ENCODE measurements at regions not wholly inside any gene's neighbourhood (a gene's known extent, or its start where the extent isn't known, plus 50 kb on each side); places are given as distances from the start of the nearest gene placed in this dataset.
"Not testable (repeated sequence)": the region's sequence is repeated elsewhere in the genome, so short reads cannot be mapped to it uniquely, and the experiment has no call there.

- H3K27ac ChIP-seq: no peak overlapping the region
- no peak for DNase-seq
- no peaks in the 10 kb centered on the region for H3K36me3 ChIP-seq
- TF ChIP-seq CTCF (IDR thresholded peaks at IDR 0.05): no peak
- no peaks in the 10 kb centered on the region for H3K9me3 ChIP-seq
- no peaks in the 10 kb centered on the region for H3K4me1 ChIP-seq
- H3K9ac ChIP-seq (ENCODE audit: low read depth in 2 of 2, low read length in 2 of 2): no peak overlapping the region
- H3K4me3 ChIP-seq: no peak overlapping the region
- intact Hi-C loops (cut with DNase I): no loop called here
- no peaks in the 10 kb centered on the region for H3K27me3 ChIP-seq
Measured at GRCh38 chr9:26508897-26509296, 383.7 kb downstream of the CAAP1 start.

DNA sequence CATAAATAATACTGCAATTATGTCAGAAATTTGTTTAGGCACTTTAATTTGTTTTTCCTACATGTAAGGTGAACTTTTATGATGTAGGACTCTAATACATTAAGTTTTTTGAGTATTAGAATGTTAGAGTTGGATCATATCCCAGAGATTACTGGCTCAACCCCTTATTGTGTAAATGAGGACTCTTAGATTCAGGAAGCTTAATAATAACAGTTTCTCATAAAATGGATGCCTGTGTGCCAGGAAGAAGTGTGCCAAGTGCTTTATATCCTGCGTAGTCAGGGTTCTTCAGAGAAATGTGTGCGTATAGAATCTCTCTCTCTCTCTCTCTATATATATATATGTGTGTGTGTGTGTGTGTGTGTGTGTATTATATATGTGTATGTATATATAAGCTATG is 388.5 kb downstream of the CAAP1 start:
- no peak for TF ChIP-seq CTCF (IDR thresholded peaks at IDR 0.05)
- Histone ChIP-seq H3K9ac (ENCODE audit: low read depth in 2 of 2, low read length in 2 of 2) (no peak overlapping the region), H3K4me1 (no peaks in the 10 kb centered on the region), H3K27me3 (no peaks in the 10 kb centered on the region), H3K36me3 (no peaks in the 10 kb centered on the region), H3K4me3 (no peak overlapping the region), H3K9me3 (no peaks in the 10 kb centered on the region), H3K27ac (no peak overlapping the region)
- intact Hi-C loops (cut with DNase I): no loop called here
- DNase-seq: no peak

DNA sequence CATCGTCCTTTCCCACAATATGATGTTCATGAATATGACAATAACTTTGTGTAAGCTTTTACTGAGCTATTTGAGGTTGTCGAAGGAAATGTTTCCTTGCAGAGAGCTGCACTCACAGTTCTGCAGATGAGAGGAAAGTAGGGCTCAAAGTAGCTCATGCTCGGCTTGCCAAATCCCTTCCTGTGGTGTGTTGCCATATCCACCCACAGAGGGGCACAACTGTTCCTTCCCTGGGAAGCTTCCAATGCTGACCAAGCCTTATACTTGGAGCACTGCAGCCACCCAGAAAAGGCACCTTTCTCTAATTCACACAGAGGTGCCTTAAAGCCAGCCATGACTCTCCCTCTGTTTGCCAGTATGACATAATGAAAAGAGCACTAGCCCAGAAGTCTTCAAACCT is 390.3 kb downstream of the CAAP1 start:
- H3K36me3 ChIP-seq: no peaks in the 10 kb centered on the region
- no peak for TF ChIP-seq CTCF (IDR thresholded peaks at IDR 0.05)
- no peak overlapping the region for H3K9ac ChIP-seq (ENCODE audit: low read depth in 2 of 2, low read length in 2 of 2)
- no peaks in the 10 kb centered on the region for H3K9me3 ChIP-seq
- DNase-seq: no peak
- H3K4me3 ChIP-seq: no peak overlapping the region
- no peaks in the 10 kb centered on the region for H3K4me1 ChIP-seq
- no peak overlapping the region for H3K27ac ChIP-seq
- intact Hi-C loops (cut with DNase I): no loop called here
- no peaks in the 10 kb centered on the region for H3K27me3 ChIP-seq

DNA sequence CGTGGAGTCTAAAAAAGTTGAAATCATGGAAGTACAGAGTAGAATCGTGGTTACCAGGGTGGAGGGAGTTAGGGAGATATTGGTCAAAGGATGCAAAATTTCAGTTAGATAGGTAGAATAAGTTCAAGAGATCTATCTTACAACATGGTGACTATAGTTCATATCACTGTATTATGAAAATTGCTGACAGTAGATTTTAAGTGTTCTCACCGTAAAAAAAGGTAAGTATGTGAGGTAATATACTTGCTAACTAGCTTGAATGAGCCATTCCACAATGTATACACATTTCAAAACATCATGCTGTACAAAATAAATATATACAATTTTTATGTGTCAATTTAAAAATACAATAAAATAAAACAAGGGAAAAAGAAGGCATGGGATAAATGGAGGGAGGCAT is 392.1 kb downstream of the CAAP1 start:
- no peaks in the 10 kb centered on the region for H3K9me3 ChIP-seq
- no peak overlapping the region for H3K9ac ChIP-seq (ENCODE audit: low read depth in 2 of 2, low read length in 2 of 2)
- H3K4me3 ChIP-seq: no peak overlapping the region
- intact Hi-C loops (cut with DNase I): no loop called here
- H3K4me1 ChIP-seq: no peaks in the 10 kb centered on the region
- no peaks in the 10 kb centered on the region for H3K36me3 ChIP-seq
- H3K27me3 ChIP-seq: no peaks in the 10 kb centered on the region
- TF ChIP-seq CTCF (IDR thresholded peaks at IDR 0.05): no peak
- DNase-seq: no peak
- no peak overlapping the region for H3K27ac ChIP-seq

GRCh38 chr9:26492608-26493521 is 399.7 kb downstream of the CAAP1 start:
- H3K36me3 ChIP-seq; H3K4me1 ChIP-seq; DNase-seq; H3K27ac ChIP-seq; H3K4me3 ChIP-seq; H3K9me3 ChIP-seq; H3K27me3 ChIP-seq; H3K9ac ChIP-seq (ENCODE audit: low read depth in 2 of 2, low read length in 2 of 2); intact Hi-C loops (cut with DNase I): not testable (repeated sequence)

DNA sequence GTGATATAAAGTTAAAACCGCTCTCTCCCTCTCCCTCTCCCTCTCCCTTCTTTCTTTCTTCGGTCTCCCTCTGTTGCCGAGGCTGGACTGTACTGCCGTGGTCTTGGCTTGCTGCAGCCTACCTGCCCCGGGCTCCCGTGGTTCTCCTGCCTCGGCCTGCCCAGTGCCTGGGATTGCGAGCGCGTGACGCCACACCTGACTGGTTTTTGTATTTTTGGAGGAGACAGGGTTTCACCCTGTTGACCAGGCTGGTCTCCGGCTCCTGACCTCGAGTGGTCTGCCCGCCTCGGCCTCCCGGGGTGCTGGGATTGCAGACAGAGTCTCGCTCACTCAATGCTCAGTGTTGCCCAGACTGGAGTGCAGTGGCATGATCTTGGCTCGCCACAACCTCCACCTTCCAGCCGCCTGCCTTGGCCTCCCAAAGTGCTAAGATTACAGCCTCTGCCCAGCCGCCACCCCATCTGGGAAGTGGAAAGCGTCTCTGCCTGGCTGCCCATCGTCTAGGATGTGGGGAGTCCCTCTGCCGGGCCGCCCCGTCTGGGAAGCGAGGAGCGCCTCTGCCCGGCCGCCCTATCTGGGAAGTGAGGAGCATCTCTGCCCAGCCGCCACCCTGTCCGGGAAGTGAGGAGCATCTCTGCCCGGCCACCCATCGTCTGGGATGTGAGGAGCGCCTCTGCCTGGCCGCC is 400.5 kb downstream of the CAAP1 start:
- H3K9ac ChIP-seq (ENCODE audit: low read depth in 2 of 2, low read length in 2 of 2); H3K4me1 ChIP-seq; intact Hi-C loops (cut with DNase I); DNase-seq; H3K36me3 ChIP-seq; H3K27ac ChIP-seq; H3K9me3 ChIP-seq; H3K4me3 ChIP-seq; H3K27me3 ChIP-seq: not testable (repeated sequence)
